A673 (cell line): ENCODE measurements at regions not wholly inside any gene's neighbourhood (a gene's known extent, or its start where the extent isn't known, plus 50 kb on each side); places are given as distances from the start of the nearest gene placed in this dataset.

ENCODE experiments used
- CTCF ChIP-seq: fragments of 300-800, 200-600 bp; sonication (generic); conservative IDR thresholded peaks from 2 replicates; pipeline ENCODE4 v1.5.1; 2017; ENCODE audit warnings: low read depth, mild to moderate bottlenecking, antibody characterized with exemption, low read length, moderate library complexity, mixed read lengths
- EZH2 ChIP-seq: fragments of 200-600 bp; sonication (generic); IDR thresholded peaks from 2 replicates; pipeline ENCODE4 v1.6.1; 2017; ENCODE audit warnings: borderline replicate concordance, low read depth, mild to moderate bottlenecking, mixed read lengths, antibody characterized with exemption, low read length; ENCODE audit not compliant: poor library complexity, severe bottlenecking

GRCh38 chr2:735670-736218 lies 58.5 kb upstream of the TMEM18 start:
- TF ChIP-seq CTCF (no peak), EZH2 (no peak)
